D721Med (cell line): ENCODE measurements at regions not wholly inside any gene's neighbourhood (a gene's known extent, or its start where the extent isn't known, plus 50 kb on each side); places are given as distances from the start of the nearest gene placed in this dataset.

Experiments used
- DNase-seq: peaks from one replicate; pipeline ENCODE4 v3.0.0; 2011; ENCODE audit warnings: low spot score; ENCODE audit not compliant: insufficient read length
- FAIRE-seq: peaks from 2 replicates; lab custom pipeline; 2011; peaks lifted over from hg19 to GRCh38; lab: Jason Lieb, UNC
- TF ChIP-seq, protein P1 (sequence below): IDR thresholded peaks from 2 replicates; pipeline ENCODE4 v1.5.1; 2012; ENCODE audit warnings: mild to moderate bottlenecking, control low read depth; ENCODE audit not compliant: insufficient read depth; ENCODE audit errors: missing control alignments

DNA sequence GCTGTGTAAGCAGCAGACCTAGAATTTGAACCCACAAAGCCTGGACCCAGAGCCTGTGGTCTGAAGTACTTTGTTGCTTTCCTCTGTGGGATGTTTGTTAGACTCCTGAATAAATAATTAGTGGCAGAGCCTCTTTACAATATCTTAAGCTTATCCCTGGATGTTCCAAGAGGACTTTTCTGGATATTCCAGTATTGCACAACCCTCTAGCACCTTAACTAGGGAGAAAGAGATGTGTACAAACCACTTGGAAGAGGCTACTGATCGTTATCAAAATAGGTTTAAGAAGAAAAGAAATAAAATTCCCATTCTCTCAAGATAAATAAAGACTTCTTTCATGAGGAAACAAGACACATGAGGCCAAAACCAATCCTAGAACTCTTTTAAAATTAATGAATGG lies 632.4 kb downstream of the CDH11 start:
- FAIRE-seq, result no peak
- TF ChIP-seq, protein P1, sequence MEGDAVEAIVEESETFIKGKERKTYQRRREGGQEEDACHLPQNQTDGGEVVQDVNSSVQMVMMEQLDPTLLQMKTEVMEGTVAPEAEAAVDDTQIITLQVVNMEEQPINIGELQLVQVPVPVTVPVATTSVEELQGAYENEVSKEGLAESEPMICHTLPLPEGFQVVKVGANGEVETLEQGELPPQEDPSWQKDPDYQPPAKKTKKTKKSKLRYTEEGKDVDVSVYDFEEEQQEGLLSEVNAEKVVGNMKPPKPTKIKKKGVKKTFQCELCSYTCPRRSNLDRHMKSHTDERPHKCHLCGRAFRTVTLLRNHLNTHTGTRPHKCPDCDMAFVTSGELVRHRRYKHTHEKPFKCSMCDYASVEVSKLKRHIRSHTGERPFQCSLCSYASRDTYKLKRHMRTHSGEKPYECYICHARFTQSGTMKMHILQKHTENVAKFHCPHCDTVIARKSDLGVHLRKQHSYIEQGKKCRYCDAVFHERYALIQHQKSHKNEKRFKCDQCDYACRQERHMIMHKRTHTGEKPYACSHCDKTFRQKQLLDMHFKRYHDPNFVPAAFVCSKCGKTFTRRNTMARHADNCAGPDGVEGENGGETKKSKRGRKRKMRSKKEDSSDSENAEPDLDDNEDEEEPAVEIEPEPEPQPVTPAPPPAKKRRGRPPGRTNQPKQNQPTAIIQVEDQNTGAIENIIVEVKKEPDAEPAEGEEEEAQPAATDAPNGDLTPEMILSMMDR, result no peak
- no peak for DNase-seq

DNA sequence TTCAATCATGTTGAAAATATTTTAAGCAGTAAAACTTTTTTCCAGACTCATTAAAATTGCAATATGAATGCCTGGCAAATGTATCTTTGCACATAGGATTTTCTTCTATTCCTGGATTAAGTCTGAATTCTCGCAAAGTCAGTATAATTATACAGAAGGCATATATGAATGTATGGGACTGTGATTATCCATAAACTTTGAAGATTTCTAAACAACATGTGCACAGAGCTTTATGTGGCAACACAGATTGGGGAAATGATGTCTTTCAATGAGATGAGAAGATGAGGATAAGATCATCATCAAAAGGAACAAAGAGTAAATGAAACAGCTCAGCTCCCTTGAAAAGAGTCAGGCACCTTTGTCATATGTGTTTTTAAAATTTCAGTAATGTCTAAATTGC lies 635.3 kb downstream of the CDH11 start:
- no peak for FAIRE-seq
- TF ChIP-seq, protein P1, result no peak
- no peak for DNase-seq

DNA sequence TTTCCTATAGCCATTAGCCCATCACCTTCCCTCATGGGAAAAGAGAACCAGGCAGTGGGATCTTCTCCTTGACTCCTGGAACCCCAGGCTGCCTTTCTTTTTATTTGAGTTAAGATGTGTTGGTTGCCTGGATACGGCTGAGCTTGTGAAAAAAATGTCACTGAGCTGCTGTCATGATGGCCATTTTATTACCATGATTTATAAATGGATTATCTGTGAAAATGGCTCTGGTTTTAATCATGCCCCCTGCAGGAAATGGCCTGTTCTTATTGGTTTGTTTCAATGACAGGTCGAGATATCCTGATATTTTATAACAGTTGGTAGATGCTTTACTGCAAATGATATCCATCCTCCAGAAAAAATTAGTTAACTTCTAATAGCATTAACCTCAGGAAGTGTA lies 640.4 kb downstream of the CDH11 start:
- TF ChIP-seq, protein P1, result no peak
- DNase-seq (no peak), FAIRE-seq (no peak)

DNA sequence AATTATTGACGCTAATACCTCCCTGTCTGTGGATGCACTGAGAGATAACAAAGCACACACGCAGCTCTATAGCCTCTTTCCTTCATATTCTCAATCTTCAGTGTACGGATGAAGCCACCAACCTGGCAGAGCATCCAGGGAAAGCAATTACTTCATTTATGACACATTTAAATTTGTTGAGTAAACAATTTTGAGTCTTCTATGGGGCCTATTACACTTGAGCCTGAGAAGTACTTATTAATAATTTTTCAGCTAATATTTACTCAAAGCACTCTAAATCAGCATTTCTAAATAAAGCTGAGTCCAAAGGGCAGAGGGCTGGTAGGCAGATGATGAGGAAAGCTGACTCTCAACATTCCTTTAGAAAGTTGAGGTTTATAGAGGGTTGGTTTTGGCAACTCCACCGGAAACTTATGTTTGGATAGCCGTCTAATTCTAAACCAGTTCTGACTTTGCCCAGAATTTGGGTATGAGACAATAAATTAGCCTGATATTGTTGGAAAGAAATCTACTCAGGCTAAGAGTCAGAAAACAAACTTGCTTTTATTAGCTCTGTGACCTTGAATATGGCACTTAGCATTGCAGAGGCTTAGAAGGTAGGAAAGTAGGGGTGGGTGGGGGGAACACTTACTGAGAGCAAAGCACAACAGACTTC lies 643.5 kb downstream of the CDH11 start:
- TF ChIP-seq, protein P1, result no peak
- FAIRE-seq, result no peak
- no peak for DNase-seq

DNA sequence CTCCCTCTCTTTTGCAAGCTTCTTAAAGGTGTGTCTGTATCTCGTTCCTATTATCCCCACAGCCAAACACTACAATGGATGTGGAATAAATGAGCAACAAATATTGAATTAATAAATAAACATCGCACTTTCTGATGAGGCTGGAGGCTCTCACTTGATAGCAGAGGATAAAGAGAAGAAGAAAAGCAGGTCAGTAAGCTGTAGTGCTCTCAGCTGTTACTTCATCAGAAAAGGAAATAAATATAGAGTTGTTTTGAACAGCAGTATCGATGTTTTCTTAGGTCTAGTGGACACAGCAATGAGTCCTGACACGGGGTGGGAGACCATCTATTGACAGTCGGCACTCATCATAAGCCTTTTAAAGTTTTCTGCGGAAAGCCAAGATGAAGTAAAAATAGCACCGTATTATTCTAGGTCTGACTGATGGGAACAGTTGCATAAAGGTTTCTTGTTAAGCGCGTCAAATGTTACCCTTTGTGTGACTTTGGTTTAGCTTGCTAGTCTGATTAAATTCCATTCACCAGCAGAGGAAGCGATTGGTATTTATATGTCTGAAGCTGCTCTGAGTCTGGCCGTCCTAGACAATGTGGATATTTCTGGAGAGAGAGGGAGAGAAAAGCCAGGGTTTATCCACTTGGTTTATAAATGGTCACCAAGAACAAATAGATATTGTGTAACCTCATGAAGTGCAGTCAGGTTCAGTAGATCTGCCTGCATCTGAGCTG lies 646.1 kb downstream of the CDH11 start:
- DNase-seq (no peak), FAIRE-seq (no peak)
- TF ChIP-seq, protein P1, result no peak

DNA sequence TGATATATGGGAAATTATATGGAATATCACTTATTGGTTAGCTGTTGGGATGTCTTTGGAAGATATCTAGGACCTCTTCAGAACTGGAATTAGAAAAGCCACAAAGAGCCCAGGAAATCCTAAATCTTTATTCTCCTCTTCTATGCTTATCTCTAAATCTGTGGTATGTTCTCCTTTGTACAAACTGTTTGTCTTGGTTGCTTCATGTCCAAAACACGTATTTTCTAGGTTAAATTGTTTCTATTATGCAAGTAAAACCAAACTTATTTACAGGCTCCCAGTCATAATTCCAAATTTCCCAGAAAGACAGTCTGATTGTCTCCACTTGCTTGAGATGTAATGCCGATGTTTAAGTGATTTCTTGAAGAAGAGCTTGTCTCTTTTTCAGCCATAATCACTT lies 650.9 kb downstream of the CDH11 start:
- FAIRE-seq (no peak), DNase-seq (no peak)
- TF ChIP-seq, protein P1, result no peak
